Lower leg skin (tissue), 3 donors: ENCODE measurements at regions not wholly inside any gene's neighbourhood (a gene's known extent, or its start where the extent isn't known, plus 50 kb on each side); places are given as distances from the start of the nearest gene placed in this dataset.

Experiments
- POLR2A ChIP-seq, 2 donors: fragments of 450-650 bp; IDR thresholded peaks; one replicate each; pipeline ENCODE4 v1.6.1; 2016 to 2017; ENCODE audit warnings: antibody characterized with exemption in 2 of 2, mild to moderate bottlenecking in 1 of 2, moderate library complexity in 1 of 2
- TF ChIP-seq, protein P1 (sequence below), 3 donors: fragments of 450-650 bp; IDR thresholded peaks; one replicate each; pipeline ENCODE4 v1.5.1; 2016; ENCODE audit warnings: antibody characterized with exemption in 3 of 3, mild to moderate bottlenecking in 3 of 3, moderate library complexity in 2 of 3

DNA sequence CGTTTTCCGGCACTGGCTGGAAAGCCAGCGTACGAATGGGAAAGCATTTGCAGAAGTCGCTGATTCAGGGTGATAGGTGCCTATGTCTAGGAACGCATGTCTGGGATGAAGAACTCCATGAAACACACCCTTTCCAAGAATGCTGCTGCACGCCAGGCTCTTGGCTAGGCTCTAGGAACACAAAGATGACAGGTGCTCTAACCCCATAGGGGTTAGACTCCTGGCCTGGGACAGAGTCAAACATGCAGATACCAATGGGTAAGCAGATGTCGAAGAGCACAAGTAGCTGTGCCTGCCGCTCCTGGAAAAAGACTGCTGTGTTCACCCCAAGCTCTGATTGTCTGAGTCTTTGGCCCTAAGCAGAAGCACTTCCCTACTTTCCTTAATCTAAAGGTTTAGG is 180.9 kb upstream of the UBE3A start:
- TF ChIP-seq, protein P1, sequence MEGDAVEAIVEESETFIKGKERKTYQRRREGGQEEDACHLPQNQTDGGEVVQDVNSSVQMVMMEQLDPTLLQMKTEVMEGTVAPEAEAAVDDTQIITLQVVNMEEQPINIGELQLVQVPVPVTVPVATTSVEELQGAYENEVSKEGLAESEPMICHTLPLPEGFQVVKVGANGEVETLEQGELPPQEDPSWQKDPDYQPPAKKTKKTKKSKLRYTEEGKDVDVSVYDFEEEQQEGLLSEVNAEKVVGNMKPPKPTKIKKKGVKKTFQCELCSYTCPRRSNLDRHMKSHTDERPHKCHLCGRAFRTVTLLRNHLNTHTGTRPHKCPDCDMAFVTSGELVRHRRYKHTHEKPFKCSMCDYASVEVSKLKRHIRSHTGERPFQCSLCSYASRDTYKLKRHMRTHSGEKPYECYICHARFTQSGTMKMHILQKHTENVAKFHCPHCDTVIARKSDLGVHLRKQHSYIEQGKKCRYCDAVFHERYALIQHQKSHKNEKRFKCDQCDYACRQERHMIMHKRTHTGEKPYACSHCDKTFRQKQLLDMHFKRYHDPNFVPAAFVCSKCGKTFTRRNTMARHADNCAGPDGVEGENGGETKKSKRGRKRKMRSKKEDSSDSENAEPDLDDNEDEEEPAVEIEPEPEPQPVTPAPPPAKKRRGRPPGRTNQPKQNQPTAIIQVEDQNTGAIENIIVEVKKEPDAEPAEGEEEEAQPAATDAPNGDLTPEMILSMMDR (IDR thresholded peaks at IDR 0.05): no peak
- no peak for TF ChIP-seq POLR2A (IDR thresholded peaks at IDR 0.05)
